Stimulated activated CD4-positive, alpha-beta T cell treated with anti-CD3 and anti-CD28 coated beads, TNF-alpha, amount 100 ng/mL, for 48 hours (primary cell): ENCODE measurements at regions not wholly inside any gene's neighbourhood (a gene's known extent, or its start where the extent isn't known, plus 50 kb on each side); places are given as distances from the start of the nearest gene placed in this dataset.
"Not testable (repeated sequence)": the region's sequence is repeated elsewhere in the genome, so short reads cannot be mapped to it uniquely, and the experiment has no call there.

ENCODE experiments used
- DNase-seq, 3 donors: peaks; one replicate each; pipeline ENCODE4 v3.0.0-alpha.2; 2020; ENCODE audit warnings: low read depth in 3 of 3

DNA sequence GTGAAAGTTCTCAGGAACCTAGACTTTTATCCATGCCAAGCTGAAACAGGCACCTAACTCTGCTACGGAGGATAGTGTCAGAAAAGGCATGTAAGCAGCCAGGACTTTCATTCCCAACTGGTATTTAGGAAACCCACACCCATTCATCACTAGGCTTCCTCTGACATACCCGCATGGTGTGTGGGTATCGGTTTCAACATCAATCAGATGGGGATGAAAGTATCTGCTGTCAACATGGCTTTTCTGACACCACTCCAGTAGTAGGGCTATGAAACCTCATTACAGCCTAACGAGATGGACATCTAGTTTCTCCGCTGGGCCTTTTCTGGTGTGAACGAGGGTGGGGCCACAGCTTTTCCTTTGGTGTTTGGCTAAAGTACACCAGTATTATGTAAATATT is 1178.3 kb downstream of the CDH11 start:
- no peak for DNase-seq

DNA sequence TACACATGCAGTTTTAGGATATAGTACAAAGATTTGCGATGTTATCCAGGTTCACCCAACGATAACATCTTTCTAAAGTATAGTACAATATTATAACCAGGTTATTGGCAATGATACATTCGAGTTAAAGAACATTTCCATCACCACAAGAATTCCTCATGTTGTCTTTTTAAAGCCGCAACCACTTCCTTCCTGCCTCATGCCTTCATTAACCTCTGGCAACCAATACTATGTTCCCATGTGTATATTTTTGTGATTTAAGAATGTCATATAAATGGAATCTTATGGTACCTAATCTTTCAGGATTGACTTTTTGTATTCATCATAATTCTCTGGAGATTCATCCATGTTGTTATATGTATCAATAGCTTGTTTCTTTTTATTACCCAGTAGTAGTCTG is 1183.2 kb downstream of the CDH11 start:
- DNase-seq = no peak

DNA sequence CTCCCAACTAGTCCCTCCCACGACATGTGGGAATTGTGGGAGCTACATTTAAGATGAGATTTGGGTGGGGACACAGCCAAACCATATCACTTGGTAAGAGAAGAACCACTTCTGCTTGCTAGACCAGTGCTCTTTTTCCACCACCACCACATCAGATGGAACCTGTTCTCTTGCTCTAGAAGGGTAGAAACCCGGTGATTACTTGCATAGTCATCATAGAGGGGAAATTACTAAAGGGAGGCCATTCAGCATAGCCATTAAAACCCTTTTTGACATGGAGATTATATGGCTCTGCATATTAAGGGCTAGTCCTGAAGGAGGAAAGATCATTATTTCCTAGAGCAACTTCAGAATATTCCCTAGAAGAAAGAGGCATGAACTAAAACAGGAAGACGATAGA is 1188.0 kb downstream of the CDH11 start:
- DNase-seq = no peak

DNA sequence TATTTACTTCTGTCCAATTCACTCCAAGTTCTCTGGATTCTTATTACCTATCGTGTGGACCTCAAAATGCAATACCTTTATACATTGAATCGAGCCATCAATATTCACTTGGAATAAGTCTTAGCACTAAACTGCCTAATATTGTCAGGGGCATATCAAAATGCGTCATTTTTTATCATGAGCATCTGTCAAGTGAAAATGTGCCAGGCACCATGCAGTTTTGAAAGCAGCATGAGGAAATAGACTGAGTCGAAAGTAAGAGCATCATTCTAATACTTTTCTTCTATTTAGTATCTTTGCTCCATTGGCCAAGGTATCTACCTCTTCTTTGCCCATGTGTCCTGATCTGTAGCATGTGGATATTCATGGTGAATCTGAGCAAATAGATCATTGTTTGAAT is 1193.4 kb downstream of the CDH11 start:
- DNase-seq = no peak

DNA sequence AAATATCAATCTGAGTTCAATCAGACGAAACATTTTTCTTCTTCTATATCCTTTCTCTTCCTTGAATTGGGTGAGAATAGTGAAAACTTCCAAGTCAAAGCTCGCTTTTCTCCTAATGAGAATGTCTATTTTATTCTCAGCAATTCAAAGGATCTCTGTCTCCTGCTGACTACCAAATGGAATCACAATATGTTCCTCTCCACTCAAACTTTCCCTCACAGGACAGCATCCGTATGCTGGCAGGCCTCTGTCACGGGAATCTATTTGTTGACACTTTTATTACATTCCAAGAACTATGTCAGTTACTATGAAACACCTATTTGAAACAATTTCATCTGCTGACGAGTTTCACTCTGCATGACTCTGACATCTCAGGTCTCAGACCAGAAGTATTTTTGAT is 1196.6 kb downstream of the CDH11 start:
- DNase-seq = no peak

- no peak for DNase-seq
Measured at GRCh38 chr16:63922560-63922959, 1199.3 kb downstream of the CDH11 start.

GRCh38 chr16:63921737-63922295 is 1200.0 kb downstream of the CDH11 start:
- no peak for DNase-seq

GRCh38 chr16:63913290-63913689 is 1208.6 kb downstream of the CDH11 start:
- no peak for DNase-seq

DNA sequence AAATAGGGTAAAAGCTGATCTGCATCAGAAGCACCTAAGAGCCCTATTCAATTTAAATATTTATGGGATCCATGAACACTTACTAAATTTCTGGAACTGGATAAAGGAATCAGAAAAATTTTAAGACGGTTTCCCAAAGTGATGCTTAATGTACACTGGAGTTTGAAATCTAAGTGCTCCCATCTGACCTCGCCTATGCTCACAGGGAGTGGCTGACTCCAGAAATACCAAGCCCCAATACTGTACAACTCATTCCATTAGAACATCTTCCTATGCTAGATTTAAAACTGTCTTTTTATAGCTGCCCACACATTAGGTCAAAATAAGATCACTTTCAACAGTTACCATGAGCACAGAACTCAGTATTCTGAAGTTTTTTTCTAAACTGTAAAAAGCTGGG is 1214.6 kb downstream of the CDH11 start:
- no peak for DNase-seq

GRCh38 chr16:63904930-63905329 is 1216.9 kb downstream of the CDH11 start:
- DNase-seq = no peak

DNA sequence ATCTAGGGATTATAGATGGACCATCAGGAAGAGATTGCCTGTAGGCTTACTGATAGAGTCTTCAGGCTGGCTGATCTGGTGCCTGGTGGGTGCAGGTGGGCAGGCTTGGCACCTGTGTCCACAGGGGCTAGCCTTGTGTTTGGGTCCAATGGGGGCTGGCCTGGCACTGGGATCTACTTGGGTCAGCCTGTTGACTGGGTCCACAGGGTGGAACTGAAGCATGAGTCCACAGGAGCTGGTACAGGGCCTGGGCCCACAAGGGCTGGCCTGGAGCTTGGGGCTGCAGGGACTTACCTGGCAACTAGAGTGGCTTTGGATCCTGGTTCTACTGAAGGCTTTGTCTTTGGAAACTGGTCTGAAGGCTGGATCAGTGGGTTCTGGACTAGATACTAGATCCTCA is 1217.7 kb downstream of the CDH11 start:
- DNase-seq = no peak

DNA sequence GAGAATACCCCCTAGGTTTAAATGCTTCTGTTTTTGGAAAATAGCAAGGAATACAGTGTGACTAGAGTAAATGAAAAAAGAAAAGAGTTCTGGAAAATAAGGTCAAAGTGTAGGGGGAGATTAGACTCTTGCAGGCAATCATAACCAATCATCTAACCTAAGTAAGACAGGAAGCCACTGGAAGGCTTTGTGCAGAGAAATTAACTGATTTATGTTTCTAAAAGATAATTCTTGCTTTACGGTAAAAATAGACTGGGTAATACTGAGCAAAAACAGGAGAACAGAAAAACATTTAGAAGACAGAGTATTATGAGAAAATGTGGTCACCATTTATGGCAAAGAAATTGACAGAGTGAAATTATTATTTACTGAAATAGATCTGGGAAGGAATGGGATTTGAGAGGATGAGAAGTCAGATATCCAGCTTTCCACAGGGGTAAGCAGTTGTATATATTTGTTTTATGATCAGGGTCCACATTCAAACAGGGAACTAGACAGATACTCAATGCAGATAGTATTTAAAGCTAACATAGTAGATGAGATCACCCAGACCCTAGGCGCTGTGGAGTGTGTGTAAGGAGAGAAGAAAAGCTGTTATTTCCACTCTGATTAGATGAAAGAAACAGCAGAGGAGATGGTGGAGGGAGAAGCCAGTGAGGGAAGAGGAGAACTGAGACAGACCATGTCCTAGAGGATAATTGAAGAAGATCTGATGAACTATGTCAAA is 1225.3 kb downstream of the CDH11 start:
- DNase-seq = no peak

GRCh38 chr16:63890723-63891122 is 1231.1 kb downstream of the CDH11 start:
- DNase-seq = no peak

DNA sequence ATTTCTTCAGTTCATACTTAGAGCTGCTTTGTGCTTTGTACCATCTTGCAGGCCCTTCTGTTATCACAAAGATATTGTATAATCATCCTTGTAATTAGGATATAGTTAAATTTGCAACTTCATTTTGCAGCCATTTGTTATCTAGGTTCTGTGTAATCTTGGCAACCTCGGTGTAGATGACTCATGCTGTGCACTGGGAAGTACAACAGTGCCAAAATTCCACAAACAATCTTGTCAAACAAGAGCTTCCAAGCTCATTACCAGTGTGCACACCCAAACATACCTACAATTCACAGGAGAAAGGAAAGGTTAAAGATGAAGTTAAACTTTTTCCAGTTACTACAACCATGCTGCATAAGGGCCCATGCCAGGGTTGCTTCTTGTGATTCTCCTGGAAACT is 1231.8 kb downstream of the CDH11 start:
- DNase-seq = no peak

- no peak for DNase-seq
Measured at GRCh38 chr16:63883091-63883490, 1238.8 kb downstream of the CDH11 start.

DNA sequence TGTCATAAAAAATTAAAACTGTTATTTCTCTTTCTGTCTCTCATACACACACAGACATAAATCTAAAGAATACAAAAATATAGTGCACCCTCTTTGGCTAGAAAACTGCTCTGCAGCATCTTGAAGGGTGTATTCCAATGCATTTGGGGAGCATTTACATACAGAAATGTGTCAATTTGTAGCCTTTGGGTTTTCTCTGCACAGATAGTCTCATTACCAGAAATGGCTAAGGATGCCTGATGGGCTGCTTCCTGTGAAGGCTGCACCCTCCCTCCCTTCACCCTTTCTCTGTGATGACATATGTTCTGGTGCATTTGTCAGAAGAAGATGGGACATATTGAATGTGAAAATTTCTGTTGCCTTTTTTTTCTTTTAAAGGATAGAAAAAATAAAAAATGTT is 1239.3 kb downstream of the CDH11 start:
- DNase-seq = no peak

GRCh38 chr16:63880948-63881347 is 1240.9 kb downstream of the CDH11 start:
- no peak for DNase-seq

GRCh38 chr16:63877401-63877800 is 1244.5 kb downstream of the CDH11 start:
- no peak for DNase-seq

- DNase-seq = no peak
Measured at GRCh38 chr16:63876103-63876502, 1245.8 kb downstream of the CDH11 start.

DNA sequence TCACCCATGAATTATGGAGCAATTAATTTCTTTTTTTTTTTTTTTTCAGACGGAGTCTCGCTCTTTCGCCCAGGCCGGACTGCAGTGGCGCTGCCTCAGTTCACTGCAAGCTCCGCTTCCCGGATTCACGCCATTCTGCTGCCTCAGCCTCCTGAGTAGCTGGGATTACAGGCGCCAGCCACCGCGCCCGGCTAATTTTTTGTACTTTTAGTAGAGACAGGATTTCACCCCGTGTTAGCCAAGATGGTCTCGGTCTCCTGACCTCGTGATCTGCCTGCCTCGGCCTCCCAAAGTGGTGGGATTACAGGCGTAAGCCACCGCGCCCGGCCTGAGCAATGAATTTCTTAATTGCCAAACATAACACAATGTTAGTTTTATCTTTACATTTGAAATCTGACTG is 1261.2 kb downstream of the CDH11 start:
- DNase-seq = not testable (repeated sequence)

DNA sequence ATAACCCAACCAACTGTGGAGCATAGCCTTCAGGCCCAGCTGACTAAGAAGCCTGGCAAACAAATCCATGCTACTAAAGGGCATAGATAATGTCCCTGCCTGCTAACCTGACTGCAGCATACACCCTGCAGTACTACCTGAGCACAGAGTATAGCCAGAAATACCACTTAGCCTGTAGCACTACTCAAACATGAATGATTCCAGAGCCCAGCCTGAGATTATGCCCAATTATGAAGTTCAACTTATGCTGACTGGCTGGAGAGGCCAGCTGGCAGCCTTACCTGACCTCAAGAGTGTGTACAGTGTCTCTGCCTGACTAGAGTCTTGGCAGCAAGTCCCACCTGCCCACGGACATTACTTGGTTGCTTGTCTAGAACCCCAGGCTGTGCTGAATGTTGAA is 1265.3 kb downstream of the CDH11 start:
- no peak for DNase-seq

- no peak for DNase-seq
Measured at GRCh38 chr16:63850979-63851378, 1270.9 kb downstream of the CDH11 start.

DNA sequence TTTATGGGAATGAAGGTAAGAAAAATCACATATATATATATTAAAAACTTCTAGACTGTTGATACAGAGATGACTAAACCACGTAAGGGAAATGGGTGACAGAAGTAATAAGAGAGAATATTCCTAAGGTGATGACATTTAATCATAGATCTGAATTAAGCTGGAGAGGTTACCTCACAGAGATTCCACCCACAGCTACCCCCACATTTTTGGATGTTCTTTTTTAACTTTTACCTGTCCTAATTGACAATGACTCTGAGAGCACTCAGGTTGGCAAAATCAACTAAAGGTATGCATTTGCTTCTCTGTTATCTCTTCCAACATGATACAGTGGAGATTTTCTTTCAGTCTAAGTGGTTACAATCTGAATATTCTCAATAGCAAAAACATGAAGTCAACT is 1280.6 kb downstream of the CDH11 start:
- no peak for DNase-seq

DNA sequence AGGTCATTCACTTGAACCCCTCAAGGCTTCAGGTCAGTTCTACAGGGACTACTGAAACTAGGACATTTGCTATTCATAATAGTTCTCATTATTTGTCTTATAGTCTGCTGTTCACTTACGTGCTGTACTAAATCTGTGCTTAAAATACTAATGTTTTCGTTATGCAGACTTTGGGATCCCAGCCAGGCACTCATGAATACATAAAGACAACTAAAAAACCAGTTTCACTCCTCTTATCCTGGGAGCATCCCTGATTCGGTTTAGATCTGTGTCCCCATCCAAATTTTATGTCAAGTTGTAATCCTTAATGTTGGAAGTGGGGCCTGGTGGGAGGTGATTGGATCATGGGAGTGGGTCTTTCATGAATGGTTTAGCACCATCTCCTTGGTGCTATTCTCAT is 1291.8 kb downstream of the CDH11 start:
- no peak for DNase-seq
